ENCODE measurements at regions not wholly inside any gene's neighbourhood (a gene's known extent, or its start where the extent isn't known, plus 50 kb on each side); places are given as distances from the start of the nearest gene placed in this dataset.
"Not testable (repeated sequence)": the region's sequence is repeated elsewhere in the genome, so short reads cannot be mapped to it uniquely, and the experiment has no call there.

GRCh38 chr9:81430727-81431126 is 258.6 kb downstream of the TLE1 start:
- no peak for TF ChIP-seq CTCF (IDR thresholded peaks at IDR 0.05; ENCODE audit: borderline replicate concordance, control extremely low read depth, extremely low read depth, insufficient read depth, missing control alignments)
- in situ Hi-C loops (cut with MboI; ENCODE audit: low sequenced_read_pairs, unreplicated experiment), result no loop called here
- no peak for DNase-seq (ENCODE audit: low spot score)

GRCh38 chr9:81427870-81428269 is 261.5 kb downstream of the TLE1 start:
- no peak for TF ChIP-seq CTCF (IDR thresholded peaks at IDR 0.05; ENCODE audit: borderline replicate concordance, control extremely low read depth, extremely low read depth, insufficient read depth, missing control alignments)
- in situ Hi-C loops (cut with MboI; ENCODE audit: low sequenced_read_pairs, unreplicated experiment), result no loop called here
- DNase-seq (ENCODE audit: low spot score), result no peak

- no peak for TF ChIP-seq CTCF (IDR thresholded peaks at IDR 0.05; ENCODE audit: borderline replicate concordance, control extremely low read depth, extremely low read depth, insufficient read depth, missing control alignments)
- in situ Hi-C loops (cut with MboI; ENCODE audit: low sequenced_read_pairs, unreplicated experiment), result no loop called here
Measured at GRCh38 chr9:81424431-81424830, 264.9 kb downstream of the TLE1 start.

GRCh38 chr9:81423589-81424326 is 265.6 kb downstream of the TLE1 start:
- in situ Hi-C loops (cut with MboI; ENCODE audit: low sequenced_read_pairs, unreplicated experiment), result no loop called here
- no peak for TF ChIP-seq CTCF (IDR thresholded peaks at IDR 0.05; ENCODE audit: borderline replicate concordance, control extremely low read depth, extremely low read depth, insufficient read depth, missing control alignments)
- no peak for DNase-seq (ENCODE audit: low spot score)

More at GRCh38 chr9:81424431-81424830, 264.9 kb downstream of the TLE1 start:
- DNase-seq (ENCODE audit: low spot score), result no peak

GRCh38 chr9:81421090-81421489 is 268.3 kb downstream of the TLE1 start:
- DNase-seq (ENCODE audit: low spot score); in situ Hi-C loops (cut with MboI; ENCODE audit: low sequenced_read_pairs, unreplicated experiment): not testable (repeated sequence)

- in situ Hi-C loops (cut with MboI; ENCODE audit: low sequenced_read_pairs, unreplicated experiment), result no loop called here
- TF ChIP-seq CTCF (IDR thresholded peaks at IDR 0.05; ENCODE audit: borderline replicate concordance, control extremely low read depth, extremely low read depth, insufficient read depth, missing control alignments), result no peak
- no peak for DNase-seq (ENCODE audit: low spot score)
Measured at GRCh38 chr9:81420024-81420423, 269.3 kb downstream of the TLE1 start.

- TF ChIP-seq CTCF (IDR thresholded peaks at IDR 0.05; ENCODE audit: borderline replicate concordance, control extremely low read depth, extremely low read depth, insufficient read depth, missing control alignments), result no peak
- DNase-seq (ENCODE audit: low spot score), result no peak
- in situ Hi-C loops (cut with MboI; ENCODE audit: low sequenced_read_pairs, unreplicated experiment), result no loop called here
Measured at GRCh38 chr9:81417941-81418340, 271.4 kb downstream of the TLE1 start.

All from GM13976 (cell line).